ENCODE measurements at regions not wholly inside any gene's neighbourhood (a gene's known extent, or its start where the extent isn't known, plus 50 kb on each side); places are given as distances from the start of the nearest gene placed in this dataset.

- Histone ChIP-seq H2BK5ac (ENCODE audit: low read depth, low read length, poor library complexity, severe bottlenecking) (no peak overlapping the region), H3K14ac (replicated peaks; ENCODE audit: low read depth, low read length) (no peak overlapping the region), H3K36me3 (ENCODE audit: control insufficient read depth, insufficient read depth, low read length) (no peaks in the 10 kb centered on the region), H3K56ac (ENCODE audit: extremely low read depth, insufficient read depth, low read length) (no peak overlapping the region), H2BK120ac (ENCODE audit: low read depth, low read length) (no peak overlapping the region), H3K18ac (ENCODE audit: low read depth, low read length) (no peak overlapping the region), H3K9me3 (ENCODE audit: control insufficient read depth, insufficient read depth, low read length) (peaks cover 32% of the 10 kb centered on the region), H3K9ac (ENCODE audit: low read depth, low read length) (no peak overlapping the region), H4K91ac (ENCODE audit: insufficient read depth, low read depth, low read length) (no peak overlapping the region), H3K4ac (ENCODE audit: low read depth, low read length) (no peak overlapping the region), H3K27me3 (ENCODE audit: control insufficient read depth, insufficient read depth, low read length) (no peaks in the 10 kb centered on the region), H3K4me3 (ENCODE audit: insufficient read depth, low read depth, low read length) (no peak overlapping the region), H3K4me2 (ENCODE audit: low read depth, low read length) (no peak overlapping the region), H4K20me1 (ENCODE audit: insufficient read depth, low read length) (no peaks in the 10 kb centered on the region), H4K5ac (ENCODE audit: low read depth, low read length) (no peak overlapping the region), H3K4me1 (ENCODE audit: control insufficient read depth, insufficient read depth, low read length) (no peaks in the 10 kb centered on the region), H2AK9ac (replicated peaks; ENCODE audit: low read depth, low read length, poor library complexity) (no peak overlapping the region), H3K79me1 (ENCODE audit: low read depth in 1 of 2, low read length in 2 of 2) (no peaks in the 10 kb centered on the region), H2BK20ac (ENCODE audit: low read depth, low read length) (no peak overlapping the region), H3K9me1 (ENCODE audit: insufficient read depth, low read length) (no peaks in the 10 kb centered on the region), H2BK15ac (ENCODE audit: low read depth, low read length) (no peak overlapping the region), H4K8ac (ENCODE audit: low read depth in 2 of 2, low read length in 2 of 2) (no peak overlapping the region), H2AFZ (replicated peaks; ENCODE audit: low read length, poor library complexity) (no peak overlapping the region), H3K27ac (ENCODE audit: insufficient read depth, low read length) (no peak overlapping the region), H2AK5ac (ENCODE audit: low read depth, low read length) (no peak overlapping the region), H3K23ac (ENCODE audit: low read depth, low read length) (no peak overlapping the region)
- POLR2A ChIA-PET (ENCODE audit: unreplicated experiment): no interaction called here
- ATAC-seq (ENCODE audit: low read depth) (no peak), DNase-seq (no peak)
- CTCF ChIA-PET: no interaction called here
- TF ChIP-seq FOS (IDR thresholded peaks at IDR 0.05; ENCODE audit: low read depth, low read length) (no peak), MAFK (IDR thresholded peaks at IDR 0.05; ENCODE audit: low read depth, low read length) (no peak), RFX5 (IDR thresholded peaks at IDR 0.05; ENCODE audit: low read depth, low read length) (no peak)
- 69% methylated on average over 8 of the region's 22 CpGs; no CpG with 5 or more reads in 1 of the 2 experiments for WGBS, 2 experiments (ENCODE audit: extremely low coverage in 2 of 2, insufficient read length in 1 of 2)
- BruUV-seq (replicated peaks): no TSS peak
- intact Hi-C loops (cut with micrococcal nuclease): no loop called here
- in situ Hi-C loops (cut with MboI; ENCODE audit: low sequenced_read_pairs): no loop called here
- dilution Hi-C loops (cut with HindIII; ENCODE audit: low sequenced_read_pairs, unreplicated experiment): no loop called here
These were observed 66.6 kb upstream of the ZNF722 start for GRCh38 chr7:63931985-63932577.

All from IMR-90 (cell line).